GM23338 (cell line): ENCODE measurements at regions not wholly inside any gene's neighbourhood (a gene's known extent, or its start where the extent isn't known, plus 50 kb on each side); places are given as distances from the start of the nearest gene placed in this dataset.

Experiments used
- ATAC-seq: fragments of 200-7000 bp; cut with Tn5 transposase; 3 replicates; pipeline ENCODE4 v1.9.1; 2020
- DNase-seq: peaks from one replicate; pipeline ENCODE4 v3.0.0-alpha.2; 2015; ENCODE audit warnings: low spot score
- H2AFZ ChIP-seq: fragments of 200-600 bp; sonication (generic); 2 replicates; pipeline ENCODE4 v1.8.0; 2016; ENCODE audit warnings: antibody characterized with exemption, mild to moderate bottlenecking, moderate library complexity
- H3F3A ChIP-seq: fragments of 200-600 bp; sonication (generic); replicated peaks from 2 replicates; pipeline ENCODE4 v1.8.0; 2017; ENCODE audit warnings: antibody characterized with exemption, mixed run types, low read depth
- H3K27ac ChIP-seq: fragments of 200-600 bp; sonication (generic); 2 replicates; pipeline ENCODE4 v1.6.1; 2016; ENCODE audit warnings: low read depth
- H3K27me3 ChIP-seq: fragments of 200-600 bp; sonication (generic); 2 replicates; pipeline ENCODE4 v1.8.0; 2016; ENCODE audit warnings: mild to moderate bottlenecking, mixed run types, moderate library complexity; ENCODE audit not compliant: insufficient read depth
- H3K36me3 ChIP-seq: fragments of 200-600 bp; sonication (generic); 2 replicates; pipeline ENCODE4 v1.8.0; 2016; ENCODE audit warnings: mild to moderate bottlenecking; ENCODE audit not compliant: insufficient read depth
- H3K4me1 ChIP-seq: fragments of 200-600 bp; sonication (generic); 2 replicates; pipeline ENCODE4 v1.8.0; 2016; ENCODE audit warnings: mild to moderate bottlenecking, moderate library complexity; ENCODE audit not compliant: insufficient read depth
- H3K4me2 ChIP-seq: fragments of 200-600 bp; sonication (generic); 2 replicates; pipeline ENCODE4 v1.7.1; 2017; ENCODE audit warnings: mixed run types
- H3K4me3 ChIP-seq: fragments of 200-600 bp; sonication (generic); 2 replicates; pipeline ENCODE4 v1.6.1; 2016; ENCODE audit warnings: mixed run types
- H3K79me2 ChIP-seq: fragments of 200-600 bp; sonication (generic); replicated peaks from 2 replicates; pipeline ENCODE4 v1.8.0; 2017; ENCODE audit warnings: mild to moderate bottlenecking; ENCODE audit not compliant: insufficient read depth
- H3K9me2 ChIP-seq: fragments of 200-600 bp; sonication (generic); 2 replicates; pipeline ENCODE4 v1.8.0; 2017; ENCODE audit not compliant: insufficient read depth
- H4K20me1 ChIP-seq: fragments of 200-600 bp; sonication (generic); replicated peaks from 2 replicates; pipeline ENCODE4 v1.8.0; 2017; ENCODE audit warnings: mild to moderate bottlenecking; ENCODE audit not compliant: insufficient read depth
- H3K27ac Mint-ChIP-seq: 2 replicates; pipeline ENCODE4 v1.8.0; 2020; ENCODE audit warnings: inconsistent platforms, mild to moderate bottlenecking, moderate library complexity, mixed read lengths
- H3K27me3 Mint-ChIP-seq: 3 replicates; pipeline ENCODE4 v1.8.0; 2022; ENCODE audit warnings: low read depth, mild to moderate bottlenecking, moderate library complexity, mixed read lengths, inconsistent platforms; ENCODE audit not compliant: insufficient read depth, poor library complexity
- H3K36me3 Mint-ChIP-seq: 3 replicates; pipeline ENCODE4 v1.8.0; 2021; ENCODE audit warnings: low read depth, mild to moderate bottlenecking, inconsistent platforms, moderate library complexity, mixed read lengths
- H3K4me1 Mint-ChIP-seq: 3 replicates; pipeline ENCODE4 v1.8.0; 2020; ENCODE audit warnings: mild to moderate bottlenecking, inconsistent platforms, mixed read lengths
- H3K4me3 Mint-ChIP-seq: 3 replicates; pipeline ENCODE4 v1.8.0; 2021; ENCODE audit warnings: moderate library complexity, mild to moderate bottlenecking, inconsistent platforms, mixed read lengths
- H3K9me3 Mint-ChIP-seq: 3 replicates; pipeline ENCODE4 v1.8.0; 2020; ENCODE audit warnings: moderate library complexity, mild to moderate bottlenecking, inconsistent platforms, mixed read lengths
- CTCF ChIP-seq, 2 experiments: fragments of 200-600 bp in 1 of 2; sonication (generic) in 1 of 2; conservative IDR thresholded peaks; 2 replicates each; pipeline versions ENCODE4 v1.5.1 to v1.6.1; 2016 to 2017; ENCODE audit warnings: antibody characterized with exemption in 2 of 2, low read depth in 2 of 2, mild to moderate bottlenecking in 2 of 2, moderate library complexity in 1 of 2
- ETS1 ChIP-seq: IDR thresholded peaks from 2 replicates; pipeline ENCODE4 v1.6.1; 2016; ENCODE audit warnings: antibody characterized with exemption
- EZH2 ChIP-seq: fragments of 200-600 bp; sonication (generic); IDR thresholded peaks from one replicate; pipeline ENCODE4 v1.8.0; 2017; ENCODE audit warnings: antibody characterized with exemption, mild to moderate bottlenecking, low read depth; ENCODE audit not compliant: unreplicated experiment
- EZH2phosphoT487 ChIP-seq: fragments of 200-600 bp; sonication (generic); IDR thresholded peaks from one replicate; pipeline ENCODE4 v1.8.1; 2018; ENCODE audit warnings: antibody characterized with exemption; ENCODE audit not compliant: unreplicated experiment
- JUNB ChIP-seq: IDR thresholded peaks from one replicate; pipeline ENCODE4 v1.6.1; 2016; ENCODE audit warnings: antibody characterized with exemption; ENCODE audit not compliant: unreplicated experiment
- NANOG ChIP-seq: IDR thresholded peaks from 2 replicates; pipeline ENCODE4 v1.6.1; 2016; ENCODE audit warnings: antibody characterized with exemption, borderline replicate concordance
- POLR2AphosphoS5 ChIP-seq: IDR thresholded peaks from 2 replicates; pipeline ENCODE4 v1.6.1; 2016; ENCODE audit warnings: antibody characterized with exemption, low read depth
- ZNF114 ChIP-seq: fragments of 250-450 bp; sonication (Bioruptor Pico); IDR thresholded peaks from 2 replicates; pipeline ENCODE4 v1.5.0; 2020; ENCODE audit warnings: mild to moderate bottlenecking, moderate library complexity
- ZNF331 ChIP-seq: fragments of 250-450 bp; sonication (Bioruptor Pico); IDR thresholded peaks from 2 replicates; pipeline ENCODE4 v1.5.0; 2020; ENCODE audit warnings: low read depth, mild to moderate bottlenecking, moderate library complexity
- ZNF462 ChIP-seq: fragments of 250-450 bp; sonication (Bioruptor Pico); IDR thresholded peaks from 2 replicates; pipeline ENCODE4 v1.5.0; 2020; ENCODE audit warnings: mild to moderate bottlenecking, moderate library complexity

GRCh38 chr11:95571718-95572260 is 217.8 kb downstream of the FAM76B start (continued):
- TF ChIP-seq ZNF462, result no peak
- no peak for TF ChIP-seq ZNF114
- no peak for TF ChIP-seq ETS1
- no peak for TF ChIP-seq ZNF331 (CRISPR knock-in tag)
- TF ChIP-seq JUNB, result no peak
- no peak for TF ChIP-seq NANOG

GRCh38 chr11:95570845-95571244 is 218.7 kb downstream of the FAM76B start:
- Histone ChIP-seq H3K27ac (no peak overlapping the region), H3K36me3 (peaks cover 11% of the 10 kb centered on the region; the same call in 1 of the 2 replicates), H3K9me2 (peaks cover 4% of the 10 kb centered on the region; the same call in 1 of the 2 replicates), H3F3A (no peaks in the 10 kb centered on the region), H4K20me1 (no peaks in the 10 kb centered on the region), H3K4me2 (no peak overlapping the region), H3K4me3 (no peak overlapping the region), H3K4me1 (no peaks in the 10 kb centered on the region), H3K79me2 (no peaks in the 10 kb centered on the region), H2AFZ (no peak overlapping the region), H3K27me3 (no peaks in the 10 kb centered on the region)
- no peaks in the 10 kb centered on the region for H3K4me1 Mint-ChIP-seq
- H3K27me3 Mint-ChIP-seq, result no peaks in the 10 kb centered on the region
- H3K36me3 Mint-ChIP-seq, result peaks cover 13% of the 10 kb centered on the region; the same call in 2 of the 3 replicates
- DNase-seq (no peak), ATAC-seq (no peak)
- H3K27ac Mint-ChIP-seq, result no peak overlapping the region
- H3K4me3 Mint-ChIP-seq, result no peak overlapping the region
- peaks cover 18% of the 10 kb centered on the region for H3K9me3 Mint-ChIP-seq
- TF ChIP-seq ZNF114 (no peak), POLR2AphosphoS5 (no peak), JUNB (no peak), CTCF (conservative IDR thresholded peaks at IDR 0.05; ENCODE audit: low read depth in 2 of 2) (no peak), NANOG (no peak), EZH2phosphoT487 (no peak), EZH2 (no peak)
